ENCODE measurements at regions not wholly inside any gene's neighbourhood (a gene's known extent, or its start where the extent isn't known, plus 50 kb on each side); places are given as distances from the start of the nearest gene placed in this dataset.

- Mint-ChIP-seq H3K9me3 (peaks cover under 1% of the 10 kb centered on the region), H3K4me3 (no peak overlapping the region), H3K4me1 (peaks cover under 1% of the 10 kb centered on the region; the same call in 1 of the 2 replicates), H3K27ac (no peak overlapping the region), H3K36me3 (no peaks in the 10 kb centered on the region), H3K27me3 (ENCODE audit: low read depth) (peaks cover 39% of the 10 kb centered on the region)
- no peak for DNase-seq (ENCODE audit: low spot score)
- POLR2A ChIA-PET, result no interaction called here
- no peak for ATAC-seq
- TF ChIP-seq ZNF396 (CRISPR knock-in tag; IDR thresholded peaks at IDR 0.05; ENCODE audit: borderline replicate concordance) (no peak), RELA (CRISPR knock-in tag; IDR thresholded peaks at IDR 0.05; ENCODE audit: borderline replicate concordance) (no peak), E2F5 (CRISPR knock-in tag; IDR thresholded peaks at IDR 0.05) (no peak), ZNF671 (CRISPR knock-in tag; IDR thresholded peaks at IDR 0.05) (no peak), FOXJ3 (CRISPR knock-in tag; IDR thresholded peaks at IDR 0.05; ENCODE audit: borderline replicate concordance) (no peak), ZNF317 (CRISPR knock-in tag; IDR thresholded peaks at IDR 0.05; ENCODE audit: borderline replicate concordance, low read depth) (no peak), FOXK1 (CRISPR knock-in tag; IDR thresholded peaks at IDR 0.05) (no peak), ZBTB21 (CRISPR knock-in tag; IDR thresholded peaks at IDR 0.05; ENCODE audit: borderline replicate concordance) (no peak), ZBTB43 (CRISPR knock-in tag; IDR thresholded peaks at IDR 0.05) (no peak), TP53 (CRISPR knock-in tag; IDR thresholded peaks at IDR 0.05) (no peak), MXD4 (CRISPR knock-in tag; IDR thresholded peaks at IDR 0.05; ENCODE audit: borderline replicate concordance) (no peak), ATF1 (CRISPR knock-in tag; IDR thresholded peaks at IDR 0.05) (no peak), ZNF416 (CRISPR knock-in tag; IDR thresholded peaks at IDR 0.05) (no peak), RORB (CRISPR knock-in tag; IDR thresholded peaks at IDR 0.05) (no peak), IRF1 (CRISPR knock-in tag; IDR thresholded peaks at IDR 0.05) (no peak)
- TF ChIP-seq, protein P1, sequence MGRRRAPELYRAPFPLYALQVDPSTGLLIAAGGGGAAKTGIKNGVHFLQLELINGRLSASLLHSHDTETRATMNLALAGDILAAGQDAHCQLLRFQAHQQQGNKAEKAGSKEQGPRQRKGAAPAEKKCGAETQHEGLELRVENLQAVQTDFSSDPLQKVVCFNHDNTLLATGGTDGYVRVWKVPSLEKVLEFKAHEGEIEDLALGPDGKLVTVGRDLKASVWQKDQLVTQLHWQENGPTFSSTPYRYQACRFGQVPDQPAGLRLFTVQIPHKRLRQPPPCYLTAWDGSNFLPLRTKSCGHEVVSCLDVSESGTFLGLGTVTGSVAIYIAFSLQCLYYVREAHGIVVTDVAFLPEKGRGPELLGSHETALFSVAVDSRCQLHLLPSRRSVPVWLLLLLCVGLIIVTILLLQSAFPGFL (CRISPR knock-in tag; IDR thresholded peaks at IDR 0.05; ENCODE audit: borderline replicate concordance), result no peak
- TF ChIP-seq, protein P2, sequence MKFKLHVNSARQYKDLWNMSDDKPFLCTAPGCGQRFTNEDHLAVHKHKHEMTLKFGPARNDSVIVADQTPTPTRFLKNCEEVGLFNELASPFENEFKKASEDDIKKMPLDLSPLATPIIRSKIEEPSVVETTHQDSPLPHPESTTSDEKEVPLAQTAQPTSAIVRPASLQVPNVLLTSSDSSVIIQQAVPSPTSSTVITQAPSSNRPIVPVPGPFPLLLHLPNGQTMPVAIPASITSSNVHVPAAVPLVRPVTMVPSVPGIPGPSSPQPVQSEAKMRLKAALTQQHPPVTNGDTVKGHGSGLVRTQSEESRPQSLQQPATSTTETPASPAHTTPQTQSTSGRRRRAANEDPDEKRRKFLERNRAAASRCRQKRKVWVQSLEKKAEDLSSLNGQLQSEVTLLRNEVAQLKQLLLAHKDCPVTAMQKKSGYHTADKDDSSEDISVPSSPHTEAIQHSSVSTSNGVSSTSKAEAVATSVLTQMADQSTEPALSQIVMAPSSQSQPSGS (CRISPR knock-in tag; IDR thresholded peaks at IDR 0.05; ENCODE audit: borderline replicate concordance, low read depth), result no peak
- TF ChIP-seq, protein P3, sequence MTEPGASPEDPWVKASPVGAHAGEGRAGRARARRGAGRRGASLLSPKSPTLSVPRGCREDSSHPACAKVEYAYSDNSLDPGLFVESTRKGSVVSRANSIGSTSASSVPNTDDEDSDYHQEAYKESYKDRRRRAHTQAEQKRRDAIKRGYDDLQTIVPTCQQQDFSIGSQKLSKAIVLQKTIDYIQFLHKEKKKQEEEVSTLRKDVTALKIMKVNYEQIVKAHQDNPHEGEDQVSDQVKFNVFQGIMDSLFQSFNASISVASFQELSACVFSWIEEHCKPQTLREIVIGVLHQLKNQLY (CRISPR knock-in tag; IDR thresholded peaks at IDR 0.05), result no peak
- CTCF ChIA-PET, result no interaction called here
These were observed 68.0 kb upstream of the ALX4 start for GRCh38 chr11:44377914-44378321.

DNA sequence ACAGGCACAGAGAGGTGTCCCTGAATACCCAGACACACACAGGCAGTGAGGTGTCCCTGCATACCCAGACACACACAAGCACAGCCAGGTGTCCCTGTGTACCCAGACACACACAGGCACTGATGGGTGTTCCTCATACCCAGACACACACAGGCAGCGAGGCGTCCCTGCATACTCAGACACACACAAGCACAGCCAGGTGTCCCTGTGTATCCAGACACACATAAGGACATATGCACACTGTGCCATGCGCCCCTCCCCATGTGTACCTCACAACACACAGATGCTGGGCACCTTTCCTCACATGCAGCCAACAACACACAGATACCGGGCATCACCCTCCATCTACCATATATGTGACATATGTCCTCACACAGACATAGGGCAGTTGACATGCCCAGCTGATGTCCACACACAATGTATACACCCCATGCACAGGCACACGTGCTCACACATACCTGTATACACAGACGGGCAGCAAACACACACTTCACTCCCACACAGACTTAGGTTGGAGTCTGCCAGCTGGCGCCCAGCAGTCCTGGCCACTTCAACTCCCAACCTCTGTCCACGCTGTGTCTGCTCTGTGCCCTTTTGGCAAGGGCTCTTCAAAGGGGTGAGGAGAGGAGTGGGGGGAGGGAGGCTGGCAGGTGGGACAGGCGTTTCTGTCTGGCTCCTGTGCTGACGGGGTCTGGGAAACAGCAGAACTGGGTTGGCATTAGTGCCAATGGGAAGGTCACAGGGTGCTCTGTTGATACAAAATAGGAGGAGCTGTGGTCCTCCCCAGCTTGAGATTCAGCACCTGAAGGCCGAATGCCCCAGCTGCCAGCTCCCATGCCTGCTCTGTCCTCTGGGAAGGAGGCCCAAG lies 69.4 kb upstream of the ALX4 start:
- DNase-seq (ENCODE audit: low spot score) (no peak), ATAC-seq (no peak)
- CTCF ChIA-PET, result interaction anchor here (0.7 to 1.0 kb wide), 2 partner anchors 145 to 156 kb away, joined by 3 read pairs; no protein-coding TSS in a partner anchor
- no peak for TF ChIP-seq NR3C1 (CRISPR knock-in tag; conservative IDR thresholded peaks at IDR 0.05; ENCODE audit: low read depth)
- Mint-ChIP-seq H3K4me3 (no peak overlapping the region), H3K27me3 (ENCODE audit: low read depth) (peaks cover 30% of the 10 kb centered on the region), H3K4me1 (no peaks in the 10 kb centered on the region), H3K36me3 (no peaks in the 10 kb centered on the region), H3K9me3 (no peaks in the 10 kb centered on the region), H3K27ac (no peak overlapping the region)
- POLR2A ChIA-PET, result no interaction called here
